AG20443 (cell line): ENCODE measurements at regions not wholly inside any gene's neighbourhood (a gene's known extent, or its start where the extent isn't known, plus 50 kb on each side); places are given as distances from the start of the nearest gene placed in this dataset.
A peak's percentile ranks its signal among the peaks of the same experiment; 100 is the strongest.

Experiments used
- DNase-seq: peaks from one replicate; pipeline ENCODE4 v3.0.0; 2012; ENCODE audit warnings: low spot score, mixed read lengths

DNA sequence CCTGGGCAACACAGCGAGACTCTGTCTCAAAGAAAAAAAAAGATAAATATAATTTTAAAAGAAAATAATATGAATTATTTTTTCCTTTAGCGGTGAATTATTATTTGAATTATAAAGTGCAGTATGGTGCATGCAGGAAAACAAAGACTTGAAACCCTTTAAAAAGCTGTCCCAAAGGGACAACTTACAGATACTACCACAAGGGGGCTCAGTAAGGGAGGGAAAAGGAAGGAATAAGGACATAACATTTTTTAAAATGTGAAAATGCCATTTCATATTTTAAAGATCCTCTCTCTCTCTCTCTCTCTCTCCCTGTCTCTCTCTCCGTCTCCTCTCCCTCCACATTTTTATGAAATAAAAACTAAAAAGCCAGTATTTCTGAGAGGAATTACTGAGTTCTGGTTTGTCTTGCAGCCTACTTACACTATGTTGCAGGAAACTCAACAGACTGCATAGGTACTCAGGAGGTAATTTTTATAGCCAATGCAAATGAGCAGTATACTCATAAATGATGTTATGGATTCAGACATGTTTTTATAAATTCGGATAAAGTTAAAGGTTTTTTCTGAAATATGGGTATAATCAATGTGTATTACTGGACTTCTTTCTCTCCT, 455.0 kb upstream of the GJE1 start:
- peak; percentile 19 for DNase-seq

DNA sequence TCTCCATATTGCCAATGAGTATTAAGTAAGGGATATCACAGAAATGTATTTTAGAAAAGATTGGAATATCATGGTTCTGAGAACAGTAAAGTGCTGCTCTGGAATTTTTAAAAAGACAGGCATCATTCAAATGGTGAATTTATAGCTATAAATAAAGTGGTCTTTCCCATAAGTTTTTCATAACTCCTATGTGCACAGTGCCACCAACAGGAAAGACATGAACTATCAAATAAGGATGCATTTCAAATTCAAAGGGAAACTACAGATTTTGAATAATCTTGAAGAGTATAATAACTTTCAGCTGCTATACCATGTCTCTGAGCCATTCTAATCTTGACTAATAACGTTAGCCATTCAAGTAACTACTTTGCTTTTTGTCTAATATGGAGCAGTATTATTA, 456.8 kb upstream of the GJE1 start:
- DNase-seq, result no peak

DNA sequence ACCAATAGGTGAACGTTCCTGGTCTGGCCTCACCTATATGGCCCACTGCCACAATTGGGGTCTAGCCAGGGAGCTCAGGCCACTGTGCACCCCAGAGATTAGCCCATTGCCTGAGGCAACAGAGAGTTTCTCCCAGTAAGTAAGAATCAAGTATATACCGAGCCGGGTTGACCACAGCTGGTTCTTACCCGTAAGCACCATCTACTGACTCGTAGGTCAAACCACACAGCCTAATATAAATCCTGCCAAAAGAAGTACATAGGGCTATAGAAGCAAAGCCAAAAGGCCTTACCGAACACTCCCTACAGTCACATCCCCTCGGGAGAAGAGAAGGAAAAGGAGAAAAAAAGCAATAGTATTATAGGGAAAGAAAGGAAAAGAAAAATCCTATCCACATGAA, 463.6 kb upstream of the GJE1 start:
- no peak for DNase-seq

DNA sequence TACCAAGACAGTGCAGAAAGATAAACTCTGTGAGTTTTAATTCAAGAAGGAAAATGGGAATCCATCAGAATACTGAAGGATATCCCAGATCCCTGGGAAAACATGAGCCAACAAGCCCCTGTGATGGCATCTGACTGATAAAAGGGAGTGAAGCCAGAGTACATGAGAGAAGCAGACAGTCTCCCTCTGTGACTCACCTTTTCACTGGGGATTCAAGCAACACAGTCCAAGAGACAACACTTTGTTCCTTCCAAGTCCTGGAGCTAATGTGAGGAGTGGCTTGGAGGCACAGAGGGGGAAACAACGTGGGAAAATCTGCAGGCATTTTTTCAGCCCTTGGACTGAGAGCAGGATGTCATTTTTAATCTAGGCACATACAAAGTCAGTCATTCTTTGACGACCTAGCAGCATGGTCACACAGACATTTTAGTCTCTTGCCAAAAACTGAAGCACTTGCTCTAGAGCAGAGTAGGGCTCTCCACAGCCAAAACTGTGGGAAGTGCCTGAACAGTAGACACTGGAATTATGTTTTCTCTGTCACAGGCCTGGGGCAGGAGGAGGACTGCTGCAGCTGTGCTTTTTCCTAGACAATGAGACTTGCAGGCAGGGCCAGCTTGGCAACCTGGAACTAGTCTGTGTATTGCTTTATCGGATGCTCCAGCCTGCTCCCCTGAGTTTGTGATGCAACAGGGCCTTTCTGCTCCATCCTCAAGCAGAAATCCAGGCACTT, 465.0 kb upstream of the GJE1 start:
- DNase-seq, result peak; percentile 10

DNA sequence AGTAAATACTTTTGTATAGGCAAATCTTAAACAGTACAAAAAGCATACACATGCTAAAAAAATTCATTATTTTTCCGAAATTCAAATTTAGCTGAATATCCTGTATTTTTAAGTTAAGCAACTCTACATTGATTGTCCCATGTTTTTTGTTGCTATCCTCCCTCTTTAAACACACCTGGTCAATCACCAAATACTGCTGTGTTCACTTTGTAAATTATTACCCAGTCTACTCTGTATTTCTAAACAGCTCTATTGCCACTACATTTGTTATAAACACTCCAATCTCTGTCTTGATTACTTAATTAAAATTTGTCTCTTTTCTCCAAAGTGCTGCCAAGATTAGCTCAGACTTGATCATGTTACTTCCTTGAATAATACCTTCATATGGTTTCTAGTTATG, 466.5 kb upstream of the GJE1 start:
- no peak for DNase-seq

DNA sequence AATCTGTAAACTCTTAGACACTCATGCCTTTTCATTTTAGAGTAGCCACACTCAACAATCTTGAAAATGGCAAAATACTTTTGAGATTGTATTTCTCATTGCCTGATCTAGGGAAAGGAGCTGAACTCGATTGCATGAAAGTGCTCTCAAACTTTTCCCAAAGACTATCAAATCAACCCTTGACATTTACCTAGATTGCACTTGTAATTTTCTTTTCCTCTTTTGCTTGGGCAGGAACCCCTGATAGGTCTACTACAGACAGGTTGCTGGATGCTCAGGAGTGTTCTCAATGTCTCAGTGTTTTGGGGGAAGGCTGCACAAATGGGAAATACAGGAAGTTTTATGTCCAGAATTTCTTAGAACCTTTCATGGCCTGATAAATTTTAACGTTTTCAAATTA, 468.0 kb upstream of the GJE1 start:
- no peak for DNase-seq

DNA sequence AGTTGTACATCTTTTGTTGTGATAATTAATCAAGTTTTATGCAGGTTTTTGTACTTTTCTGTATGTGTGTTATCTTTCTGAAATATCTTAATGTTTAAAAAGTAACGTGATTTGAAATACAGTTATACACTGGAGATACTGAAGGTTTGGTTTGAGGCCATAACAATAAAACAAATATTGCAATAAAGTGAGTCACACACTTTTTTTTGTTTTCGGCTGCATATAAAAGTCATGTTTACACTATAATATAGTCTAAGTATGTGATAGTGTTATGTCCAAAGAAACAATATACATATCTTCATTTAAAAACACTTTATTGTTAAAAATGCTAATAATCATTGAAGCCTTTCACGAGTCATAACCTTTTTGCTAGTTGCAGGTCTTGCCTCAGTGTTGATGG, 473.1 kb upstream of the GJE1 start:
- no peak for DNase-seq

DNA sequence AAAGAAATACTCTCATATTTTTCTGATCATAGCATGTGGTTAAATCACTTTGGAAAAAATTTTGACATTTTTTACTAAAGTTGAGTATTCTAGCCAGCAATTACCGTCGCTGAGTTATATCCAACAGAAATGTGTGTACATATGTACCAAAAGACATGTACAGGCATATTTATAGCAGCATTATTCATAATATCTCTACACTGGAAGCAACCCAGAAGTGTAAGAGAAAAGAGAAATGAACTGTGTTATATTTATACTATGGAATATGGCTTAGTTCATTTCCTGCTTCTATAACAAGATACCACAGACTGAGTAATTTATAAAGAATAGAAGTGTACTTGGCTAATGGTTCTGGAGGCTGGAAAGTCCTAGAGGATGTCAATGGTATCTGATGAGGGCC, 474.0 kb upstream of the GJE1 start:
- DNase-seq, result no peak

DNA sequence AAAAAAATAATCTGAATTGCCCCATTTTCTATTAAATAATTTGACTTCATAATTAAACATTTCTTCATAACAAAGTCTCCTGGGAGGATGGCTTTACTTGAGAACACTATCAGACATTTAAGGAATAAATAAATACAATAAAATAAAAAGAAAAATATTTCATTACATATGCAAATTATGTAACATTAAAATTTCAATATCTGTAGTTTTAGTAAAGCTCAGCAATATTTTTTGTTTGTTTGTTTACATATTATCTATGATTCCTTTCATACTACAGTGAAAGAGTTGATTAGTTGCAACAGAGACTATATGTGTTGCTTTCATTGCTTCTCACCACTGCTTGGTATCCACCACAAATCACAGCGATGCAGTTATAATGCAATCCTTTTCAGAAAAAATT, 474.9 kb upstream of the GJE1 start:
- DNase-seq, result no peak

DNA sequence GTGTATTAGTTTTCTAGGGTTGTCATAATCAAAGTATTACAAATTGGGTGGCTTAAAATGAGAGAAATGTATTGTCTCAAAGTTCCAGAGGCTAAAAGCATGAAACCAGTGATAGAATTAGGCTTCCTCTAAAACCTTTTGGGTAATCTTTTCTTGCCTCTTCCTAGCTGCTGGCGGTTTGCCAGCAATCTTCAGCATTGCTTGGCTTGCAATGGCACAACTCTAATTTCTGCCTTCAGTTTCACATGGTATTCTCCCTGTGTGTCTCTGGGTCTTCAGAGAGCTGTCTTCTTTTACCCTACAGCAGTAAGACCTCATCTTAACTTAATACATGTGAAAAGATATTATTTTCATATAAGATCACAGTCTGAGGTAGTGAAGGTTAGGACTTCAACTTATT, 479.1 kb upstream of the GJE1 start:
- no peak for DNase-seq

DNA sequence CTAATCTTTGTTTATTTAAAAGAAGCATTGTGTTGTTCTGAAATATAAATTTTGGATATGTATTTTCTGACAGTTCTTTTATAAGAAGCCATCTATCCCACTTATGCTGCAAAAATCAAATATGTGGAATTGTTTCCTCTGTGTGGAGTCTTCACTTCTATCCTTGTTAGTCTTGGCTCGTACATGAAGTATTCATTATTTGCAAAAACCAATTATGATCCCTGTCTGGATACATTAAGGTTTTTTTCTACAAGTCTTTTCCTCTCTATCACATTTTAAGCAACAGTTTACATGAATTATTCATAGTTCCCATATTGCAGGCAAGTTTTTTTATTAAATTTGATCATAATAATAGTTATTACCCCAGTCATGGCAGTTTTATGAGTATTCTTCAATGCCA, 490.8 kb upstream of the GJE1 start:
- no peak for DNase-seq

DNA sequence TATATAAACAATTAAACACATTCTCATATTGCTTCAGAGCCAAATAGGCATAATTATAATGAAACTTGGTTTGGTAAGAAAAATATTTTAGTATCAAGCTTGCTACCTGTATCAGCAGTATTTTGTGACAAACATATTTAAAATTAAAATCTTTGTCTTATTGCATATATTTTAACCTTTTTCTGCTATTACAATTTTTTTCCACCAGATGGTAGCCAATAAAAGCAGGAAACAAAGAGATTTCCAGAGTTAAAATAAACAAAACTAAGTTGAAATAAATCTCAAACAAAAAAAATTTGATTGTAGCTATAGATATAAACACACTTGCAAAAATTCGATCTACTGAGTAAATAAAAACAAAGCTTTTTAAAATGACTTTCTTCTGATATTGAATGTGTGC, 491.3 kb upstream of the GJE1 start:
- no peak for DNase-seq

DNA sequence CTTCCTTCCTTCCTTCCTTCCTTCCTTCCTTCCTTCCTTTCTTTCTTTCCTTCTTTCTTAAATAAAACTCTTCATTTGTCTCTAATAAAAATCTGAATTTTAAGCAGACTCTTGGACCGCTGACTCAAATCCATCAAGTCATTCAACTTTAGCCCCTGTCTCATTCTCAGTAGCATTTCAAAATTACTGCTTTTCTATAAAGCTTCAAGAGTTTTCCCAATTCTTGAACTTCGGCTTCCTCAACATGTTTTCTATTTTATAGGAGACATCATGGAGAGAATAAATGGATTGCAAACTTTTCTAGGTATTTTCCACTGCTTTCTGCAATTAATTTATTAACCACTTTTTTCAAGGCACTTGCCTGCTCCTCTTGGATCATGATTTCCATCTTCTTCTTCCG, 497.1 kb upstream of the GJE1 start:
- DNase-seq, result no peak

DNA sequence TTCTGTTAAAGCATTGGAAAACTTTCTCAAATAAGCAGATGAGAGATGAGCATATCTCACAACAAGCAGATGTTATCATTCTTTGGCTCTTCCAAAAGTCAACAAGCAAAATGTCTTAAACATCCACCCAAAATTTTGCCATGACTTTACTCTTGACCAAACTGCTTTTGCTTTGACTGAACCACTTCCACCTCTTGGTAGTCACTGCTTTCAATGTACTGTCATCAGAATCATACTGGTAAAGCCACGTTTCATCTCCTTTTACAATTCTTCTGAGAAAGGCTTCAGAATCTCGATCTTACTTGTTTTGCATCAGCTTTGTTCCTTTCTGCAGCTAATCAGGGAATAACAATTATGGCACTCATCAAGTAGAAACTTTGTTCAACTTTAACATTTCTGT, 498.5 kb upstream of the GJE1 start:
- no peak for DNase-seq

DNA sequence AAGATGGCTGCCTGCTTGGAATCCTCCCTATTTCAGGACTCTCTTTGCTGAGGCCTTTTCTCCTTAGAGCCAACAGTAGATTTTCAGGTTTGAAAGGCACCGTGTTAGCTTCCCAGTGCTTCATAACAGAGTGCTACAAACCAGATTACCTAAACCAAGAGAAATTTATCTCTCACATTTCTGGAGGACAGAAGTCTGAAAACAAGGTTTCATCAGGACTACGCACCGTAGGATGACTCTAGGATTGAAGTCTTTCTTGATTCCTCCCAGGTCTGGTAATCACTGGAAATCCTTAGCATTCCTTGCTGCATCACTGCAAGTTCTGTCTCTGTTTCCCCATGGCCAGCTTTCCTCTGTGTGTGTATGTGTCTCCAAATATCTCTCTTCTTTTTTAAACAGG, 508.4 kb upstream of the GJE1 start:
- DNase-seq, result no peak

DNA sequence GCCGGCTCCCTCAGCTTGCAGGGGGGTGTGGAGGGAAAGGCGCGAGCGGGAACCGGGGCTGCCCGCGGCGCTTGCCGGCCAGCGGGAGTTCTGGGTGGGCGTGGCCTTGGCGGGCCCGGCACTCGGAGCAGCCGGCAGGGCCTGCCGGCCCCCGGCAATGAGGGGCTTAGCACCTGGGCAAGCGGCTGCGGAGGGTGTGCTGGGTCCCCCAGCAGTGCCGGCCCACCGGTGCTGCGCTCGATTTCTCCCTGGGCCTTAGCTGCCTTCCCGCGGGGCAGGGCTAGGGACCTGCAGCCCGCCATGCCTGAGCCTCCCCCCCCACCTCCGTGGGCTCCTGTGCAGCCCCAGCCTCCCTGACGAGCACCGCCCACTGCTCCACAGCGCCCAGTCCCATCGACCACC, 514.5 kb upstream of the GJE1 start:
- DNase-seq, result no peak

DNA sequence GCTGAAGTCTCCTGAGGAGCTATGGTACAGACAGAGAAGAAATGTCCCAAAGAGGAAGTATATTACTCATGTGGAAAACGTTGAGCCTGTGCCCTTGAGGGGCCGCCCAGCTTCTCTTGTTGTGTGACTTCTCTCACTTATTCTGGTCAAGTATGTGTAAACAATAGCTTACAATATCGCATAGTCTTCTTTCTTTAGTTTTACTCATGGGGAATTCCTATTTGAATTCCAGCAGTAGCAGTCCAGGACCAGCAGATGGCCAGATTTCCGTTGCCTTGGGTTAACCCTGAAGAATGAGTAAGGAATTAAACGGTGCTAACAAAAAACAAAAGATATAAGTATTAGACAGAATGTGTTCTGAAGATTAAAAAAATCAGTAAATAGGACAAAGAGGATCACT, 522.0 kb upstream of the GJE1 start:
- peak; percentile 10 for DNase-seq

DNA sequence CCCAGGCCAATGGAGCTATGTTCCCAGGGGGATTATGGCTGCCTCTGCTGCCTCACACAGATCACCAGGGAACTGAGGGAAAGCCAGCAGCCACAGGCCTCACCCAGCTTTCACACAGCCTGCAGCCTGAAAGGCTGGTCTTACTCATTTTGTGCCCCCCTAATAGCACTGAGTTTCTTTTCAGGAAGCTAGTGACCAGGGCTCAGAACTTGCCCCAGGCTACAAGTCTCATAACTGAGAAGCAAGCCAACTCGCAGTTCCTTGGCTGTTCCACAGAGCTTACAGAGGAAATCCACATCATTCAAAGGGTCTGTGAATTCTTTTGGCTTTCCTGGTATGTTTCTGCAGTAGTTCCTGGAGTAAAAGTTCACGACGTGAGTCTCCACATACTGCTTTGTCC, 524.8 kb upstream of the GJE1 start:
- DNase-seq, result no peak

DNA sequence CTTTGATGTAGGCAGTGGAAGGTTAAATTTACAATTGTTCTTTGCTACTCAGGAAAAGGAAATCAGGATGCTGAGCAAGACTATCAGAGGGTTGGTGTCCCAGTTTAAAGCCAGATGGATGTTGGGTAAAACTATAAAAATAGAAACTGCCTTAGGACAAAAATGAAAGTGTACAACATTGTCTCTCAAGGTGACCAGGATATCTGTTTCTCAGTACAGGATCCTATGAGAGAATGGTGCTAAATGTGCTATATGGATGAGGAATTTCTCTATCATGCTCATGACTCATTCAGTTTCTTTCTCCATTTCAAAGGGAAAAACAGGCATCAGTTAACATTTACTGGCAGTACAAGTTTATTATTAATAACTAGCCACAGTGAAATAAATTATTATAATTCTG, 534.2 kb upstream of the GJE1 start:
- no peak for DNase-seq

DNA sequence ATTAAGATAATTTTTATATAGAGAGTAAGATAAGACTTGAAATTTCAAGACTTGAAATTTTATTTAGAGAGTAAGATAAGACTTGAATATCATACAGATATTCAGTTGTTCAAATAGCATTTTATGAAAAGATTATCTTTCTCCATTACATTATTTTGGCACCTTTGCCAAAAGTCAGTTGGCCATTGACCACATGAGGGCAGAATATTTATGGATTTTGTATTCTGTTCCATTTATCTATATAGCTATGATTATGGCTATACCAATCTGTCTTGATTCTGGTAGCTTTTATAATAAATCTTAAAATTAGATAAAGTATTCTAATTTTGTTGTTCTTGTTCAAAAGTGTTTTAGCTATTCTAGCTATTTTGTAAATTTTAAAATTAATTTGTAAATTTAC, 537.9 kb upstream of the GJE1 start:
- DNase-seq, result no peak

DNA sequence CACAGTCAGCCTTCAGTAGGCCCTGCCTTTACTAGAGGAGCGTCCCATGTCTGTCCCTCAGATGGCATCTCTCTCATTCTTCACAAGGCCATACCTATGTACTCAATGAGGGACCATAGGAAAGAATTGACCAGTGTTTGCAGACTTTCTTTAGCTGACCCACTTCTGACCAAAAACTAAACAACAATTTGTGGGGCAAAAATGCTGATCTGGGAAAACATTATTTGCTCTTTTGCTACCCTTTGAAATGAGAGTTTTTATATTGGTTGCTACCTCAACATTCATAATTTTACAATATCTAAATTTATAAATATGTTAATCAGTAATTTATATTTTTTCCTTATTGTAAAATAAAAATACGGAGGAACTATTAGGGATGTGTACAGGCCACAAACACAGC, 539.4 kb upstream of the GJE1 start:
- no peak for DNase-seq

DNA sequence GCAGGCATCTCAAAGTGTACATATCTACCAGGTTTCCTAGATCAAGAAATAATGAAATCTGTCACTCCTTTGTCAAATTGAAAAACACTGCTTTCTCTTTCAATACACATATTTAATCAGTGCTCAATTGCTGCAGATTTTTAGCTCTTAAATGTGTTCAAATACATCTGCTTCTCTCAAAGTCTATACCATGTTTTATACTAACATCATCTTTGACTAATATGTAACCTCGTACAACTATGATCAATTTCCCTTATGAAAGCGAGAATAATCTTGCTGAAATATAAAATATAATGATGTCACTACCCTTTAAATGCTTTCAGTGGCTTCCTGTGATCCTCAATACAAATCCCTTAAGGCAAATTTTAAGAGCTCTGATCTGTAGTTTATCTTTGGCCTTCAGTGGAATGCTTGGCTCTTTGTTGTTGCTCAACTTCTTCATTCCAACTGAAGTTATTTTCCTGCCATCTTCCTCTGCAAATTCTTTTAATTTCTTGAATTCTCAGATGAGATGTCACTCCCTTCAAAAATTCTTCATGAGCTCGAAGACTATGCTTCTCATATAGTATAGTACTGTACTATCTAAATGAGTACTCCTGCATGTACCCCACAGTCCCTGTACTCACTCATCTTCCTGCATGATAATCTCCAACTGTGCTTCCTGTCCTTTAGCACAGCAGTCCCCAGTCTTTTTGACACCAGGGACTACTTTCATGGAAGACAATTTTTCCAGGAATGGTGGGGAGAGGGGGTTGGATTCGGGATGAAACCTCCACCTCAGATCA, 545.1 kb upstream of the GJE1 start:
- peak; percentile 61 for DNase-seq

DNA sequence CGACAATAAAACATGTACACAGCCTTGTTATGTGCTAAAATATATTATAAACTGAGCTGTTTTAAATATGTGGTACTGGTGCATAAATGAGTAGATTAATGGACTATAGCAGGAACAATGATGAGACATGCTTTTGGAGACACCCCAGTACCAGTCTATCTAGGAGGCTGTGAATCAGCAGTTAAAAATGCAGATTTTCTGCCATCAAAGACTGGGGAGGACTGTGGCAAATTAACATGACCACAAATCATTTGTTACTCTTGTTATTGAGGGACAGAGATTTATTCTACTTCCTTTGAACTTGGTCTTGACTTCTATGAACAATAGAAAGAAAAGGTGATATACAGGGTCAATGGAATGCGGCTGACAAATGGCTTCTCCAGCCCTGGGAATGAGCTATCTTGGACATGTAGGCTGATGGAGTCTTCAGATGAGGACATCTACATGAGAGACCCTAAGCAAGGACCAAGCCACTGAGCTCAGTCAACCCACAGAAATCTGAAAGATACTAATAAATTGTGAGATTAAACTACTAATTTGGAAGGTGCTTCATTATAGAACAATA, 551.7 kb upstream of the GJE1 start:
- DNase-seq, result peak; percentile 41
